HEK293T (cell line): ENCODE measurements at regions not wholly inside any gene's neighbourhood (a gene's known extent, or its start where the extent isn't known, plus 50 kb on each side); places are given as distances from the start of the nearest gene placed in this dataset.

Experiments used
- ARNT ChIP-seq: fragments of 450-650 bp; IDR thresholded peaks from 2 replicates; pipeline ENCODE4 v1.6.1; 2017; ENCODE audit warnings: mild to moderate bottlenecking
- BHLHE40 ChIP-seq: fragments of 450-650 bp; IDR thresholded peaks from 2 replicates; pipeline ENCODE4 v1.6.1; 2016; ENCODE audit warnings: mild to moderate bottlenecking, moderate library complexity, borderline replicate concordance
- CTBP1 ChIP-seq: fragments of 450-650 bp; IDR thresholded peaks from 2 replicates; pipeline ENCODE4 v1.6.1; 2016; ENCODE audit warnings: borderline replicate concordance
- ELF4 ChIP-seq: fragments of 450-650 bp; IDR thresholded peaks from 2 replicates; pipeline ENCODE4 v1.6.1; 2017; ENCODE audit warnings: antibody characterized with exemption
- FOXA1 ChIP-seq: fragments of 450-650 bp; IDR thresholded peaks from 2 replicates; pipeline ENCODE4 v1.6.1; 2016; ENCODE audit warnings: mild to moderate bottlenecking
- FOXK2 ChIP-seq: fragments of 450-650 bp; IDR thresholded peaks from 2 replicates; pipeline ENCODE4 v1.6.1; 2016; ENCODE audit warnings: mild to moderate bottlenecking
- FOXM1 ChIP-seq: fragments of 450-650 bp; IDR thresholded peaks from 2 replicates; pipeline ENCODE4 v1.6.1; 2017; ENCODE audit warnings: mild to moderate bottlenecking, borderline replicate concordance
- L3MBTL2 ChIP-seq: fragments of 450-650 bp; conservative IDR thresholded peaks from 2 replicates; pipeline ENCODE4 v1.6.1; 2016; ENCODE audit warnings: mild to moderate bottlenecking
- SP1 ChIP-seq: fragments of 450-650 bp; IDR thresholded peaks from 2 replicates; pipeline ENCODE4 v1.6.1; 2017
- SUZ12 ChIP-seq: fragments of 450-650 bp; IDR thresholded peaks from 2 replicates; pipeline ENCODE4 v1.6.1; 2016; ENCODE audit warnings: mild to moderate bottlenecking
- TARDBP ChIP-seq: fragments of 450-650 bp; IDR thresholded peaks from 2 replicates; pipeline ENCODE4 v1.6.1; 2016
- ZNF384 ChIP-seq: fragments of 450-650 bp; IDR thresholded peaks from 2 replicates; pipeline ENCODE4 v1.6.1; 2016
- TF ChIP-seq, protein P1 (sequence below): fragments of 450-650 bp; IDR thresholded peaks from 2 replicates; pipeline ENCODE4 v1.6.1; 2016

DNA sequence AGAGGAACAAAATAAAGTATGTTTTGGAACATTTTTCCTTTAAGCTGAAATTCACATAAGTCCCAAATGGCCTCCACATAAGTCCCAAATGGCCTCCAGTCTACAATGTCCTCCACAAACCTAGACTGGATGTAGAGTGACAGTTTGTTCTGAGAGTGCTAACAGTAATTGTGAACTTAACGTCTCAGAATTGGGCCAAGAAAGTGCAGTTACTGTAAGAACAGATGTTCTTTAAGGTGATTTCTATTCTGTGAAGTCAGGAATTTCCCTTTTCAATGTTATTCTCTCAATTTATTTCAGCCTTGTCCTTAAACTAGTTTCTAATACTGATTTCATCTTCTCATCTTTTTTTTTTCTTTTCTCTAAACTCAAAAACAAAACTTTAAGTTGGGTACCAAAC lies 188.7 kb upstream of the SEMA3E start:
- no peak for TF ChIP-seq FOXA1
- TF ChIP-seq CTBP1, result no peak
- no peak for TF ChIP-seq SP1
- no peak for TF ChIP-seq ARNT
- TF ChIP-seq, protein P1, sequence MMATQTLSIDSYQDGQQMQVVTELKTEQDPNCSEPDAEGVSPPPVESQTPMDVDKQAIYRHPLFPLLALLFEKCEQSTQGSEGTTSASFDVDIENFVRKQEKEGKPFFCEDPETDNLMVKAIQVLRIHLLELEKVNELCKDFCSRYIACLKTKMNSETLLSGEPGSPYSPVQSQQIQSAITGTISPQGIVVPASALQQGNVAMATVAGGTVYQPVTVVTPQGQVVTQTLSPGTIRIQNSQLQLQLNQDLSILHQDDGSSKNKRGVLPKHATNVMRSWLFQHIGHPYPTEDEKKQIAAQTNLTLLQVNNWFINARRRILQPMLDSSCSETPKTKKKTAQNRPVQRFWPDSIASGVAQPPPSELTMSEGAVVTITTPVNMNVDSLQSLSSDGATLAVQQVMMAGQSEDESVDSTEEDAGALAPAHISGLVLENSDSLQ, result no peak
- TF ChIP-seq ELF4, result no peak
- no peak for TF ChIP-seq L3MBTL2
- no peak for TF ChIP-seq FOXK2
- no peak for TF ChIP-seq FOXM1
- TF ChIP-seq ZNF384, result no peak
- no peak for TF ChIP-seq SUZ12
- TF ChIP-seq TARDBP, result no peak
- no peak for TF ChIP-seq BHLHE40
